LHCN-M2 (cell line): ENCODE measurements at regions not wholly inside any gene's neighbourhood (a gene's known extent, or its start where the extent isn't known, plus 50 kb on each side); places are given as distances from the start of the nearest gene placed in this dataset.

Experiments used
- DNase-seq: peaks from one replicate; pipeline ENCODE4 v3.0.0-alpha.2; 2012; ENCODE audit warnings: low read depth

- DNase-seq = no peak
These were observed 1043.2 kb downstream of the BRINP3 start for GRCh38 chr1:189434461-189434860.

- DNase-seq = no peak
These were observed 1042.3 kb downstream of the BRINP3 start for GRCh38 chr1:189435398-189435797.

- DNase-seq = no peak
These were observed 1038.9 kb downstream of the BRINP3 start for GRCh38 chr1:189438808-189439207.

- DNase-seq = no peak
These were observed 1014.5 kb downstream of the BRINP3 start for GRCh38 chr1:189463166-189463565.

- DNase-seq = no peak
These were observed 980.9 kb downstream of the BRINP3 start for GRCh38 chr1:189496768-189497167.

GRCh38 chr1:189499736-189500135 is 977.9 kb downstream of the BRINP3 start:
- DNase-seq = no peak

GRCh38 chr1:189500778-189501177 is 976.9 kb downstream of the BRINP3 start:
- DNase-seq = no peak

GRCh38 chr1:189510827-189511226 is 966.8 kb downstream of the BRINP3 start:
- no peak for DNase-seq

- no peak for DNase-seq
These were observed 964.6 kb downstream of the BRINP3 start for GRCh38 chr1:189513091-189513490.

- DNase-seq = no peak
These were observed 955.2 kb downstream of the BRINP3 start for GRCh38 chr1:189522441-189522840.

- peak; percentile 2 for DNase-seq
These were observed 953.2 kb downstream of the BRINP3 start for GRCh38 chr1:189524501-189524900.

- no peak for DNase-seq
These were observed 947.5 kb downstream of the BRINP3 start for GRCh38 chr1:189530162-189530561.

GRCh38 chr1:189538271-189538670 is 939.4 kb downstream of the BRINP3 start:
- no peak for DNase-seq

GRCh38 chr1:189550498-189550897 is 927.2 kb downstream of the BRINP3 start:
- no peak for DNase-seq

- DNase-seq = no peak
These were observed 913.9 kb downstream of the BRINP3 start for GRCh38 chr1:189563784-189564183.

GRCh38 chr1:189567890-189568289 is 909.8 kb downstream of the BRINP3 start:
- no peak for DNase-seq

- DNase-seq = no peak
These were observed 881.5 kb downstream of the BRINP3 start for GRCh38 chr1:189596197-189596596.

- no peak for DNase-seq
These were observed 880.6 kb downstream of the BRINP3 start for GRCh38 chr1:189597083-189597482.

- DNase-seq = no peak
These were observed 872.4 kb downstream of the BRINP3 start for GRCh38 chr1:189605226-189605625.

GRCh38 chr1:189606047-189606446 is 871.6 kb downstream of the BRINP3 start:
- no peak for DNase-seq

GRCh38 chr1:189606795-189607476 is 870.7 kb downstream of the BRINP3 start:
- DNase-seq = peak; percentile 53

- DNase-seq = no peak
These were observed 870.1 kb downstream of the BRINP3 start for GRCh38 chr1:189607477-189608096.

- DNase-seq = no peak
These were observed 868.5 kb downstream of the BRINP3 start for GRCh38 chr1:189609167-189609566.
